IMR-90 (cell line): ENCODE measurements at regions not wholly inside any gene's neighbourhood (a gene's known extent, or its start where the extent isn't known, plus 50 kb on each side); places are given as distances from the start of the nearest gene placed in this dataset.

Experiments used
- ATAC-seq: fragments of 200-7000 bp; cut with Tn5 transposase; 2 replicates; pipeline ENCODE4 v1.9.1; 2020; ENCODE audit warnings: low read depth, mild to moderate bottlenecking, moderate library complexity
- BruUV-seq: library from RNA; stranded (reverse); fragments of 400-500 nt; replicated peaks from 2 replicates; lab custom pipeline; 2021; lab: Mats Ljungman, UMichigan
- CTCF ChIA-PET: fragments of 300-600 bp; formaldehyde crosslinking; extraction: SDS; loops from one replicate; lab custom pipeline; 2021; ENCODE audit warnings: antibody characterized with exemption; lab: Yijun Ruan, JAX
- POLR2A ChIA-PET: fragments of 300-600 bp; sonication (Branson Sonifier 250); formaldehyde crosslinking; loops from one replicate; lab custom pipeline; 2022; ENCODE audit warnings: antibody characterized with exemption; ENCODE audit not compliant: unreplicated experiment; lab: Charles Lee
- DNase-seq: peaks from one replicate; pipeline ENCODE4 v3.0.0; 2013
- H2AFZ ChIP-seq: replicated peaks from 2 replicates; pipeline ENCODE3; 2013; ENCODE audit warnings: low read length, mild to moderate bottlenecking; ENCODE audit not compliant: poor library complexity
- H2AK5ac ChIP-seq: 2 replicates; pipeline ENCODE4 v1.6.1; 2013; ENCODE audit warnings: low read depth, low read length, inconsistent platforms
- H2AK9ac ChIP-seq: replicated peaks from 2 replicates; pipeline ENCODE3; 2013; ENCODE audit warnings: mild to moderate bottlenecking, low read depth, low read length, moderate library complexity; ENCODE audit not compliant: poor library complexity
- H2BK120ac ChIP-seq: 2 replicates; pipeline ENCODE4 v1.6.1; 2013; ENCODE audit warnings: low read depth, low read length, inconsistent platforms
- H2BK15ac ChIP-seq: 3 replicates; pipeline ENCODE4 v1.6.1; 2013; ENCODE audit warnings: low read depth, low read length, inconsistent platforms
- H2BK20ac ChIP-seq: 2 replicates; pipeline ENCODE4 v1.6.1; 2013; ENCODE audit warnings: low read depth, mild to moderate bottlenecking, inconsistent platforms, low read length, moderate library complexity
- H2BK5ac ChIP-seq: 2 replicates; pipeline ENCODE4 v1.6.1; 2013; ENCODE audit warnings: mild to moderate bottlenecking, low read depth, low read length, inconsistent platforms; ENCODE audit not compliant: poor library complexity, severe bottlenecking
- H3K14ac ChIP-seq: replicated peaks from 2 replicates; pipeline ENCODE4 v1.6.1; 2013; ENCODE audit warnings: low read depth, low read length, inconsistent platforms
- H3K18ac ChIP-seq: 2 replicates; pipeline ENCODE4 v1.6.1; 2013; ENCODE audit warnings: low read depth, low read length, control low read depth
- H3K23ac ChIP-seq: 2 replicates; pipeline ENCODE4 v1.6.1; 2013; ENCODE audit warnings: low read depth, low read length, inconsistent platforms
- H3K27ac ChIP-seq: 2 replicates; pipeline ENCODE4 v1.5.1; 2013; ENCODE audit warnings: mild to moderate bottlenecking, control low read depth, low read length; ENCODE audit not compliant: insufficient read depth
- H3K27me3 ChIP-seq: 2 replicates; pipeline ENCODE4 v1.6.1; 2013; ENCODE audit warnings: low read length; ENCODE audit not compliant: control insufficient read depth, insufficient read depth
- H3K36me3 ChIP-seq: 2 replicates; pipeline ENCODE4 v1.6.1; 2013; ENCODE audit warnings: low read length, mixed read lengths; ENCODE audit not compliant: control insufficient read depth, insufficient read depth
- H3K4ac ChIP-seq: 2 replicates; pipeline ENCODE4 v1.6.1; 2013; ENCODE audit warnings: low read depth, low read length, inconsistent platforms
- H3K4me1 ChIP-seq: 2 replicates; pipeline ENCODE4 v1.6.1; 2013; ENCODE audit warnings: low read length, mixed read lengths; ENCODE audit not compliant: control insufficient read depth, insufficient read depth
- H3K4me2 ChIP-seq: 2 replicates; pipeline ENCODE4 v1.6.1; 2013; ENCODE audit warnings: low read depth, mild to moderate bottlenecking, control low read depth, low read length, moderate library complexity
- H3K4me3 ChIP-seq: 2 replicates; pipeline ENCODE4 v1.5.1; 2013; ENCODE audit warnings: low read depth, mild to moderate bottlenecking, control low read depth, low read length, moderate library complexity; ENCODE audit not compliant: insufficient read depth
- H3K56ac ChIP-seq: 2 replicates; pipeline ENCODE4 v1.6.1; 2013; ENCODE audit warnings: low read length, inconsistent platforms; ENCODE audit not compliant: insufficient read depth; ENCODE audit errors: extremely low read depth
- H3K79me1 ChIP-seq, 2 experiments: 2 replicates each; pipeline ENCODE4 v1.6.1; 2013; ENCODE audit warnings: low read length in 2 of 2, inconsistent platforms in 1 of 2, low read depth in 1 of 2
- H3K9ac ChIP-seq: 2 replicates; pipeline ENCODE4 v1.6.1; 2013; ENCODE audit warnings: low read depth, low read length, control low read depth
- H3K9me1 ChIP-seq: 2 replicates; pipeline ENCODE4 v1.6.1; 2013; ENCODE audit warnings: low read length, inconsistent platforms; ENCODE audit not compliant: insufficient read depth
- H3K9me3 ChIP-seq: 2 replicates; pipeline ENCODE4 v1.6.1; 2013; ENCODE audit warnings: low read length; ENCODE audit not compliant: control insufficient read depth, insufficient read depth
- H4K20me1 ChIP-seq: 2 replicates; pipeline ENCODE4 v1.6.1; 2013; ENCODE audit warnings: low read length, inconsistent platforms; ENCODE audit not compliant: insufficient read depth
- H4K5ac ChIP-seq: 2 replicates; pipeline ENCODE4 v1.6.1; 2013; ENCODE audit warnings: mild to moderate bottlenecking, low read depth, low read length, control low read depth
- H4K8ac ChIP-seq, 2 experiments: 2 replicates each; pipeline ENCODE4 v1.6.1; 2013; ENCODE audit warnings: low read depth in 2 of 2, low read length in 2 of 2, control low read depth in 1 of 2, inconsistent platforms in 1 of 2
- H4K91ac ChIP-seq: 2 replicates; pipeline ENCODE4 v1.6.1; 2013; ENCODE audit warnings: low read depth, low read length, inconsistent platforms; ENCODE audit not compliant: insufficient read depth
- BHLHE40 ChIP-seq: fragments of 150-350 bp; IDR thresholded peaks from 2 replicates; pipeline ENCODE4 v1.6.1; 2016; ENCODE audit warnings: mild to moderate bottlenecking, low read depth, low read length
- CEBPB ChIP-seq: IDR thresholded peaks from 2 replicates; pipeline ENCODE4 v1.6.1; 2012; ENCODE audit warnings: low read depth, low read length, improper control_type of control experiment
- CHD1 ChIP-seq: IDR thresholded peaks from 2 replicates; pipeline ENCODE4 v1.6.1; 2012; ENCODE audit warnings: low read depth, low read length, improper control_type of control experiment
- CTCF ChIP-seq: conservative IDR thresholded peaks from 2 replicates; pipeline ENCODE4 v1.5.1; 2012; ENCODE audit warnings: mild to moderate bottlenecking, low read depth, low read length, improper control_type of control experiment
- ELK1 ChIP-seq: fragments of 150-350 bp; IDR thresholded peaks from 2 replicates; pipeline ENCODE4 v1.6.1; 2016; ENCODE audit warnings: low read depth, mild to moderate bottlenecking, low read length, moderate library complexity, borderline replicate concordance
- FOS ChIP-seq: fragments of 150-350 bp; IDR thresholded peaks from 2 replicates; pipeline ENCODE4 v1.6.1; 2016; ENCODE audit warnings: low read depth, low read length
- MAFK ChIP-seq: IDR thresholded peaks from 2 replicates; pipeline ENCODE4 v1.6.1; 2012; ENCODE audit warnings: low read depth, low read length, improper control_type of control experiment
- MAZ ChIP-seq: IDR thresholded peaks from 2 replicates; pipeline ENCODE4 v1.6.1; 2012; ENCODE audit warnings: low read depth, mild to moderate bottlenecking, low read length, improper control_type of control experiment, moderate library complexity, borderline replicate concordance
- MXI1 ChIP-seq: IDR thresholded peaks from 2 replicates; pipeline ENCODE4 v1.6.1; 2012; ENCODE audit warnings: low read depth, mild to moderate bottlenecking, low read length, moderate library complexity, borderline replicate concordance
- NFE2L2 ChIP-seq: fragments of 150-350 bp; IDR thresholded peaks from 2 replicates; pipeline ENCODE4 v1.6.1; 2016; ENCODE audit warnings: low read depth, mild to moderate bottlenecking, low read length
- POLR2A ChIP-seq: IDR thresholded peaks from 2 replicates; pipeline ENCODE4 v1.6.1; 2012; ENCODE audit warnings: mild to moderate bottlenecking, low read depth, low read length
- RAD21 ChIP-seq: IDR thresholded peaks from 2 replicates; pipeline ENCODE4 v1.6.1; 2012; ENCODE audit warnings: low read length, improper control_type of control experiment
- RCOR1 ChIP-seq: IDR thresholded peaks from 2 replicates; pipeline ENCODE4 v1.6.1; 2012; ENCODE audit warnings: mild to moderate bottlenecking, low read length, improper control_type of control experiment; ENCODE audit not compliant: insufficient replicate concordance
- RFX5 ChIP-seq: IDR thresholded peaks from 2 replicates; pipeline ENCODE4 v1.8.0; 2012; ENCODE audit warnings: low read depth, mild to moderate bottlenecking, low read length, moderate library complexity
- SMC3 ChIP-seq: fragments of 150-350 bp; IDR thresholded peaks from 2 replicates; pipeline ENCODE4 v1.6.1; 2016; ENCODE audit warnings: low read depth, mild to moderate bottlenecking, antibody characterized with exemption, low read length, moderate library complexity
- USF2 ChIP-seq: fragments of 150-350 bp; IDR thresholded peaks from 2 replicates; pipeline ENCODE4 v1.6.1; 2017; ENCODE audit warnings: mild to moderate bottlenecking, antibody characterized with exemption, low read length, low read depth
- WGBS, 2 experiments: methylation state at CpG; one replicate each; pipeline versions ENCODE4 v1.1.5 to v1.1.7; 2013; ENCODE audit warnings: missing lambda C conversion rate in 2 of 2; ENCODE audit not compliant: insufficient read length in 1 of 2; ENCODE audit errors: extremely low coverage in 2 of 2; 5-methylcytosine and 5-hydroxymethylcytosine counted together
- dilution Hi-C: fragments of 300-500 bp; cut with HindIII; formaldehyde crosslinking; loops from one replicate; pipeline ENCODE4 v1.14.3; 2018; ENCODE audit warnings: low sequenced_read_pairs; ENCODE audit not compliant: unreplicated experiment
- in situ Hi-C: fragments of 300-500 bp; cut with MboI; formaldehyde crosslinking; loops from 3 replicates; pipeline ENCODE4 v1.14.3; 2019; ENCODE audit warnings: low sequenced_read_pairs, inconsistent platforms, mixed read lengths
- intact Hi-C: fragments of 100-400 bp; cut with micrococcal nuclease; formaldehyde crosslinking; loops from 2 replicates; pipeline ENCODE4 v1.10.0; 2022

GRCh38 chr10:121291376-121291775 lies 306.9 kb downstream of the FGFR2 start:
- Histone ChIP-seq H2BK20ac (no peak overlapping the region), H3K27me3 (no peaks in the 10 kb centered on the region), H4K8ac (no peak overlapping the region), H3K9me3 (peaks cover 33% of the 10 kb centered on the region), H3K27ac (no peak overlapping the region), H3K4ac (no peak overlapping the region), H3K9me1 (no peaks in the 10 kb centered on the region), H2BK120ac (no peak overlapping the region), H3K79me1 (no peaks in the 10 kb centered on the region), H3K9ac (no peak overlapping the region), H3K4me1 (no peaks in the 10 kb centered on the region), H3K36me3 (no peaks in the 10 kb centered on the region), H2AK5ac (no peak overlapping the region), H2BK15ac (no peak overlapping the region), H3K14ac (no peak overlapping the region), H4K20me1 (no peaks in the 10 kb centered on the region), H3K18ac (no peak overlapping the region), H3K23ac (no peak overlapping the region), H3K4me3 (no peak overlapping the region), H3K4me2 (no peak overlapping the region), H2BK5ac (no peak overlapping the region), H3K56ac (no peak overlapping the region), H4K91ac (no peak overlapping the region), H2AFZ (no peak overlapping the region), H2AK9ac (no peak overlapping the region), H4K5ac (no peak overlapping the region)
- intact Hi-C loops (no loop called here), dilution Hi-C loops (no loop called here), in situ Hi-C loops (no loop called here)
- WGBS, 2 experiments = 20% methylated on average over 1 of the region's 7 CpGs; no CpG with 5 or more reads in 1 of the 2 experiments
- CTCF ChIA-PET = interaction anchor here (0.9 kb wide), 1 partner anchor 27 kb away, joined by 3 read pairs; no protein-coding TSS in a partner anchor
- no peak for TF ChIP-seq RFX5
- no peak for TF ChIP-seq SMC3
- no peak for TF ChIP-seq CHD1
- TF ChIP-seq MAFK = no peak
- TF ChIP-seq FOS = no peak
- no peak for TF ChIP-seq NFE2L2
- TF ChIP-seq ELK1 = no peak
- TF ChIP-seq BHLHE40 = no peak
- no peak for TF ChIP-seq CEBPB
- TF ChIP-seq CTCF = no peak
- TF ChIP-seq USF2 = no peak
- no peak for TF ChIP-seq RCOR1
- TF ChIP-seq MXI1 = no peak
- no peak for TF ChIP-seq MAZ
- TF ChIP-seq POLR2A = no peak
- TF ChIP-seq RAD21 = no peak
- no TSS peak for BruUV-seq
- DNase-seq = no peak
- no peak for ATAC-seq
- POLR2A ChIA-PET = no interaction called here
